ENCODE measurements at regions not wholly inside any gene's neighbourhood (a gene's known extent, or its start where the extent isn't known, plus 50 kb on each side); places are given as distances from the start of the nearest gene placed in this dataset.

DNA sequence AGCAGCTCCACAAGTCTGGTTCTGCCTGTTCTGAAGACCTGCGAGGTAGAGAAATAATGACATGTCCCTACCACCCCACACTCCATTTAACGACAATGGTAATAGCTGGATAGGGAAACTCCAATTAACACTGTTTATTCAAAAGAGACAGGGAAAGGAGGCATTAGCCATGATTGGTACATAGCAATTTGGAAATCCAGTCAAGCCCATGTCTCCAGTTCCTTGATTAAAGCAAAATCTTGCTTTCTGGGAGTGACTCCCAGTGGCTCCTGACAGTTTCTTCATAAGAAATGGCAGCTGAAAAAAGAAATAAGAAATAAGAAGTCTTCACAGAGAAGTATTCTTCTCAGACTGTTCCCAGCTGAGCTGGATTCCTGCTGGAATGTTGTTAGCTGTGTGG lies 140.7 kb upstream of the LYZL2 start (continued):
- TF ChIP-seq POLR2G (IDR thresholded peaks at IDR 0.05; ENCODE audit: low read depth, low read length) (no peak), RFX5 (IDR thresholded peaks at IDR 0.05; ENCODE audit: low read depth, low read length) (no peak), DNMT1 (CRISPR knock-in tag; IDR thresholded peaks at IDR 0.05) (no peak), ZKSCAN1 (IDR thresholded peaks at IDR 0.05; ENCODE audit: low read length) (no peak), NFATC3 (CRISPR knock-in tag; IDR thresholded peaks at IDR 0.05) (no peak)
- TF ChIP-seq, protein P1, sequence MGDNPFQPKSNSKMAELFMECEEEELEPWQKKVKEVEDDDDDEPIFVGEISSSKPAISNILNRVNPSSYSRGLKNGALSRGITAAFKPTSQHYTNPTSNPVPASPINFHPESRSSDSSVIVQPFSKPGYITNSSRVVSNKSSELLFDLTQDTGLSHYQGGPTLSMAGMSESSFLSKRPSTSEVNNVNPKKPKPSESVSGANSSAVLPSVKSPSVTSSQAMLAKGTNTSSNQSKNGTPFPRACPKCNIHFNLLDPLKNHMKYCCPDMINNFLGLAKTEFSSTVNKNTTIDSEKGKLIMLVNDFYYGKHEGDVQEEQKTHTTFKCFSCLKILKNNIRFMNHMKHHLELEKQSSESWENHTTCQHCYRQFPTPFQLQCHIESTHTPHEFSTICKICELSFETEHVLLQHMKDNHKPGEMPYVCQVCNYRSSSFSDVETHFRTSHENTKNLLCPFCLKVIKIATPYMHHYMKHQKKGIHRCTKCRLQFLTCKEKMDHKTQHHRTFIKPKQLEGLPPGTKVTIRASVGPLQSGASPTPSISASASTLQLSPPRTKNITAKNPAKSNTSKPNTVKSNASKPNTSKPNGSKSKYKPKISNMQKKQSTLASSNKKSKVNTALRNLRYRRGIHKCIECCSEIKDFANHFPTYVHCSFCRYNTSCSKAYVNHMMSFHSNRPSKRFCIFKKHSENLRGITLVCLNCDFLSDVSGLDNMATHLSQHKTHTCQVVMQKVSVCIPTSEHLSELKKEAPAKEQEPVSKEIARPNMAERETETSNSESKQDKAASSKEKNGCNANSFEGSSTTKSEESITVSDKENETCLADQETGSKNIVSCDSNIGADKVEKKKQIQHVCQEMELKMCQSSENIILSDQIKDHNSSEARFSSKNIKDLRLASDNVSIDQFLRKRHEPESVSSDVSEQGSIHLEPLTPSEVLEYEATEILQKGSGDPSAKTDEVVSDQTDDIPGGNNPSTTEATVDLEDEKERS (CRISPR knock-in tag; IDR thresholded peaks at IDR 0.05), result no peak

DNA sequence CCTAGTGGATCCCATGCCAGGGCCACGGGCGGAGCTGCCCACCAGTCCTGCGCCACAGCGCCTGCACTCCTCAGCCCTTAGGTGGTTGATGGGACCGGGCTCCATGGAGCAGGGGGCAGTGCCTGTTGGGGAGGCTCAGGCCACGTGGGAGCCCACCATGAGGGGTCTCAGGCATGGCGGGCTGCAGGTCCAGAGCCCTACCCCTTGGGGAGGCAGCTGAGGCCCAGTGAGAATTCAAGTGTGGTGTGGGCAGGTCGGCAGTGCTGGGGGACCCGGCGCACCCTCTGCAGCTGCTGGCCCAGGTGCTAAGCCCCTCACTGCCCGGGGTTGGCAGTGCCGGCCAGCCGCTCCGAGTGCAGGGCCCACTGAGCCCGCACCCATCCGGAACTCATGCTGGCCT lies 139.8 kb upstream of the LYZL2 start:
- no peak overlapping the region for H3K27ac ChIP-seq (ENCODE audit: extremely low read length, insufficient read depth, low read length)
- no peaks in the 10 kb centered on the region for H4K20me1 ChIP-seq (ENCODE audit: insufficient read depth, low read length)
- FAIRE-seq, result no peak
- intact Hi-C loops (cut with micrococcal nuclease; ENCODE audit: unreplicated experiment), result no loop called here
- peaks cover 21% of the 10 kb centered on the region for H3K9me3 ChIP-seq (ENCODE audit: low read length)
- ChIA-PET CTCF (ENCODE audit: low intra/inter-chr PET ratio, low total read pairs) (no interaction called here), POLR2A (no interaction called here)
- no peaks in the 10 kb centered on the region for H3K79me2 ChIP-seq (ENCODE audit: insufficient read depth, low read length)
- no peak for ATAC-seq
- DNase-seq (ENCODE audit: low spot score), result no peak
- WGBS (ENCODE audit: low lambda C conversion rate), result no CpG with 5 or more reads among the region's 16 CpGs
- H3K9ac ChIP-seq (ENCODE audit: insufficient read depth, low read depth, low read length), result no peak overlapping the region
- peaks cover 3 to 33% of the 10 kb centered on the region in 2 experiments for H3K27me3 ChIP-seq (ENCODE audit: control insufficient read depth in 1 of 2, insufficient read depth in 2 of 2, low read length in 2 of 2)
- H2AFZ ChIP-seq (ENCODE audit: low read length), result no peak overlapping the region
- H3K4me1 ChIP-seq (ENCODE audit: insufficient read depth, low read length), result no peaks in the 10 kb centered on the region
- H3K4me3 ChIP-seq (replicated peaks in 1 of 3; ENCODE audit: insufficient read depth in 1 of 3, low read depth in 2 of 3, low read length in 3 of 3), result no peak overlapping the region
- in situ Hi-C loops (cut with HindIII; ENCODE audit: extremely low pct_ligation_motif_present, low pct_unique_long_range_greater_than_20kb), result no loop called here
- no peak overlapping the region for H3K4me2 ChIP-seq (ENCODE audit: low read depth, low read length)
- BruUV-seq (replicated peaks), result no TSS peak
- H3K36me3 ChIP-seq (replicated peaks in 1 of 2; ENCODE audit: control insufficient read depth in 1 of 2, insufficient read depth in 2 of 2, low read length in 2 of 2), result no peaks in the 10 kb centered on the region
- TF ChIP-seq, protein P2, sequence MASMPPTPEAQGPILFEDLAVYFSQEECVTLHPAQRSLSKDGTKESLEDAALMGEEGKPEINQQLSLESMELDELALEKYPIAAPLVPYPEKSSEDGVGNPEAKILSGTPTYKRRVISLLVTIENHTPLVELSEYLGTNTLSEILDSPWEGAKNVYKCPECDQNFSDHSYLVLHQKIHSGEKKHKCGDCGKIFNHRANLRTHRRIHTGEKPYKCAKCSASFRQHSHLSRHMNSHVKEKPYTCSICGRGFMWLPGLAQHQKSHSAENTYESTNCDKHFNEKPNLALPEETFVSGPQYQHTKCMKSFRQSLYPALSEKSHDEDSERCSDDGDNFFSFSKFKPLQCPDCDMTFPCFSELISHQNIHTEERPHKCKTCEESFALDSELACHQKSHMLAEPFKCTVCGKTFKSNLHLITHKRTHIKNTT (CRISPR knock-in tag; IDR thresholded peaks at IDR 0.05), result no peak
- TF ChIP-seq POLR2AphosphoS2 (IDR thresholded peaks at IDR 0.05; ENCODE audit: low read depth, low read length), result no peak
- no peak for TF ChIP-seq ZNF235 (CRISPR knock-in tag; IDR thresholded peaks at IDR 0.05; ENCODE audit: borderline replicate concordance)
- no peak for TF ChIP-seq U2AF2 (IDR thresholded peaks at IDR 0.05; ENCODE audit: low read depth, low read length)
- TF ChIP-seq ZNF598 (CRISPR knock-in tag; IDR thresholded peaks at IDR 0.05; ENCODE audit: borderline replicate concordance), result no peak
- TF ChIP-seq GLI4 (CRISPR knock-in tag; IDR thresholded peaks at IDR 0.05; ENCODE audit: borderline replicate concordance), result no peak
- TF ChIP-seq, protein P3, sequence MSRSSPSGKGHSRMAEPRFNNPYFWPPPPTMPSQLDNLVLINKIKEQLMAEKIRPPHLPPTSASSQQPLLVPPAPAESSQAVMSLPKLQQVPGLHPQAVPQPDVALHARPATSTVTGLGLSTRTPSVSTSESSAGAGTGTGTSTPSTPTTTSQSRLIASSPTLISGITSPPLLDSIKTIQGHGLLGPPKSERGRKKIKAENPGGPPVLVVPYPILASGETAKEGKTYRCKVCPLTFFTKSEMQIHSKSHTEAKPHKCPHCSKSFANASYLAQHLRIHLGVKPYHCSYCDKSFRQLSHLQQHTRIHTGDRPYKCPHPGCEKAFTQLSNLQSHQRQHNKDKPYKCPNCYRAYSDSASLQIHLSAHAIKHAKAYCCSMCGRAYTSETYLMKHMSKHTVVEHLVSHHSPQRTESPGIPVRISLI (CRISPR knock-in tag; IDR thresholded peaks at IDR 0.05; ENCODE audit: borderline replicate concordance), result no peak
- no peak for TF ChIP-seq ZNF431 (CRISPR knock-in tag; IDR thresholded peaks at IDR 0.05; ENCODE audit: borderline replicate concordance, low read depth)
- TF ChIP-seq FOSL2 (CRISPR knock-in tag; IDR thresholded peaks at IDR 0.05), result no peak

Data from HepG2 (cell line).